SK-N-SH (cell line): ENCODE measurements at regions not wholly inside any gene's neighbourhood (a gene's known extent, or its start where the extent isn't known, plus 50 kb on each side); places are given as distances from the start of the nearest gene placed in this dataset.

Source experiments
- CTCF ChIA-PET: fragments of 300-600, 350-600 bp; formaldehyde crosslinking; extraction: SDS; loops from one replicate; lab custom pipeline; 2021; lab: Yijun Ruan, JAX
- POLR2A ChIA-PET: fragments of 350-600 bp; sonication (Branson Sonifier 250); formaldehyde crosslinking; extraction: SDS; loops from one replicate; lab custom pipeline; 2020; ENCODE audit warnings: antibody characterized with exemption, inconsistent platforms; lab: Yijun Ruan, JAX
- DNase-seq: peaks from one replicate; pipeline ENCODE4 v3.0.0; 2012
- H2AFZ ChIP-seq: fragments of 200-600 bp; sonication (generic); 2 replicates; pipeline ENCODE4 v1.8.1; 2016; ENCODE audit warnings: antibody characterized with exemption, mild to moderate bottlenecking, low read depth
- H3F3A ChIP-seq: fragments of 200-600 bp; sonication (generic); replicated peaks from 2 replicates; pipeline ENCODE3; 2016; ENCODE audit warnings: antibody characterized with exemption, mild to moderate bottlenecking; ENCODE audit not compliant: insufficient read depth
- H3K27ac ChIP-seq, 2 experiments: fragments of 200-500 bp in 1 of 2; fragments of 200-600 bp in 1 of 2; sonication (Bioruptor generic) in 1 of 2; sonication (generic), shearing (Covaris generic) in 1 of 2; 2 replicates each; pipeline versions ENCODE4 v1.5.1 to v1.6.1; 2014 to 2016; ENCODE audit warnings: low read depth in 2 of 2, inconsistent platforms in 1 of 2, low read length in 1 of 2, mild to moderate bottlenecking in 1 of 2, mixed read lengths in 1 of 2
- H3K27me3 ChIP-seq: fragments of 200-600 bp; sonication (generic), shearing (Covaris generic); 2 replicates; pipeline ENCODE4 v1.6.1; 2016; ENCODE audit warnings: mixed run types; ENCODE audit not compliant: insufficient read depth
- H3K36me3 ChIP-seq, 2 experiments: fragments of 200-500 bp in 1 of 2; fragments of 200-600 bp in 1 of 2; sonication (Bioruptor generic) in 1 of 2; sonication (generic) in 1 of 2; replicated peaks in 1 of 2; 2 replicates each; pipeline versions ENCODE3 to v1.5.1; 2014 to 2016; ENCODE audit warnings: low read length in 1 of 2, mild to moderate bottlenecking in 1 of 2; ENCODE audit not compliant: insufficient read depth in 2 of 2, control insufficient read depth in 1 of 2
- H3K4me1 ChIP-seq, 2 experiments: fragments of 200-500 bp in 1 of 2; fragments of 200-600 bp in 1 of 2; sonication (Bioruptor generic) in 1 of 2; sonication (generic), shearing (Covaris generic) in 1 of 2; 2 replicates each; pipeline versions ENCODE4 v1.5.1 to v1.6.1; 2014 to 2016; ENCODE audit warnings: low read depth in 1 of 2, low read length in 1 of 2, mixed run types in 1 of 2; ENCODE audit not compliant: insufficient read depth in 2 of 2, control insufficient read depth in 1 of 2
- H3K4me2 ChIP-seq: fragments of 200-600 bp; sonication (generic), shearing (Covaris generic); 2 replicates; pipeline ENCODE4 v1.6.1; 2017; ENCODE audit warnings: mixed run types
- H3K4me3 ChIP-seq, 2 experiments: fragments of 200-500 bp in 1 of 2; fragments of 200-600 bp in 1 of 2; sonication (Bioruptor generic) in 1 of 2; sonication (generic), shearing (Covaris generic) in 1 of 2; 2 replicates each; pipeline versions ENCODE4 v1.5.1 to v1.8.1; 2014 to 2016; ENCODE audit warnings: low read depth in 2 of 2, inconsistent platforms in 1 of 2, low read length in 1 of 2, mild to moderate bottlenecking in 1 of 2, mixed read lengths in 1 of 2, moderate library complexity in 1 of 2
- H3K79me2 ChIP-seq: fragments of 200-600 bp; sonication (generic); 2 replicates; pipeline ENCODE4 v1.8.1; 2017; ENCODE audit warnings: mild to moderate bottlenecking; ENCODE audit not compliant: insufficient read depth
- H3K9ac ChIP-seq: fragments of 200-600 bp; sonication (generic); 2 replicates; pipeline ENCODE4 v1.6.1; 2017; ENCODE audit warnings: mixed run types
- H3K9me2 ChIP-seq: fragments of 200-600 bp; sonication (generic); 2 replicates; pipeline ENCODE4 v1.6.1; 2017; ENCODE audit warnings: mixed run types
- H3K9me3 ChIP-seq: fragments of 200-600 bp; sonication (generic); 2 replicates; pipeline ENCODE4 v1.6.1; 2017; ENCODE audit warnings: mixed run types, mild to moderate bottlenecking, moderate library complexity
- H4K20me1 ChIP-seq: fragments of 200-600 bp; sonication (generic); 2 replicates; pipeline ENCODE4 v1.6.1; 2017; ENCODE audit warnings: mild to moderate bottlenecking, mixed run types; ENCODE audit not compliant: insufficient read depth
- EP300 ChIP-seq, 2 experiments: IDR thresholded peaks; 2 replicates each; pipeline versions ENCODE4 v1.4.0 to v1.6.1; 2012; ENCODE audit warnings: borderline replicate concordance in 1 of 2, low read depth in 1 of 2, low read length in 1 of 2
- EZH2phosphoT487 ChIP-seq: fragments of 200-600 bp; sonication (generic); IDR thresholded peaks from 2 replicates; pipeline ENCODE4 v1.6.1; 2017; ENCODE audit warnings: low read depth, mixed run types, mild to moderate bottlenecking, antibody characterized with exemption, moderate library complexity, borderline replicate concordance
- FOSL2 ChIP-seq: IDR thresholded peaks from 2 replicates; pipeline ENCODE4 v1.4.0; 2012; ENCODE audit warnings: low read depth, mild to moderate bottlenecking, moderate library complexity, borderline replicate concordance
- FOXJ3 ChIP-seq: sonication (generic); formaldehyde crosslinking; IDR thresholded peaks from 2 replicates; pipeline ENCODE4 v1.5.1; 2020; ENCODE audit warnings: mild to moderate bottlenecking, missing genetic modification reagents
- GABPA ChIP-seq: IDR thresholded peaks from 2 replicates; pipeline ENCODE4 v1.4.0; 2012; ENCODE audit warnings: low read depth, mild to moderate bottlenecking
- JUND ChIP-seq: IDR thresholded peaks from 2 replicates; pipeline ENCODE4 v1.4.0; 2012
- MEF2A ChIP-seq: IDR thresholded peaks from 2 replicates; pipeline ENCODE4 v1.4.0; 2012; ENCODE audit warnings: low read depth, borderline replicate concordance
- NFIC ChIP-seq: IDR thresholded peaks from 2 replicates; pipeline ENCODE4 v1.4.0; 2012; ENCODE audit warnings: borderline replicate concordance
- POLR2AphosphoS5 ChIP-seq: IDR thresholded peaks from 2 replicates; pipeline ENCODE4 v1.6.1; 2012; ENCODE audit warnings: low read depth, low read length
- RAD21 ChIP-seq: IDR thresholded peaks from 2 replicates; pipeline ENCODE4 v1.6.1; 2012; ENCODE audit warnings: mild to moderate bottlenecking, low read length
- RCOR1 ChIP-seq: fragments of 150-350 bp; IDR thresholded peaks from 2 replicates; pipeline ENCODE4 v1.6.1; 2017; ENCODE audit warnings: antibody characterized with exemption, low read length
- RXRA ChIP-seq: IDR thresholded peaks from 2 replicates; pipeline ENCODE4 v1.4.0; 2012; ENCODE audit warnings: low read depth, mild to moderate bottlenecking, borderline replicate concordance
- SIN3A ChIP-seq: IDR thresholded peaks from 2 replicates; pipeline ENCODE4 v1.6.1; 2012; ENCODE audit warnings: low read depth, mild to moderate bottlenecking, low read length, moderate library complexity, borderline replicate concordance
- TAF1 ChIP-seq: IDR thresholded peaks from 2 replicates; pipeline ENCODE4 v1.6.1; 2012; ENCODE audit warnings: low read depth, mild to moderate bottlenecking, low read length, moderate library complexity, borderline replicate concordance
- WGBS: methylation state at CpG from one replicate; pipeline ENCODE4 v1.1.6; 2017; ENCODE audit warnings: low lambda C conversion rate; 5-methylcytosine and 5-hydroxymethylcytosine counted together
- TF ChIP-seq, protein P1 (sequence below): fragments of 150-350 bp; IDR thresholded peaks from 2 replicates; pipeline ENCODE4 v1.6.1; 2017; ENCODE audit warnings: antibody characterized with exemption, low read length, low read depth, borderline replicate concordance
- TF ChIP-seq, protein P2 (sequence below): IDR thresholded peaks from 2 replicates; pipeline ENCODE4 v1.4.0; 2012; ENCODE audit warnings: low read depth
- TF ChIP-seq, protein P3 (sequence below): IDR thresholded peaks from 2 replicates; pipeline ENCODE4 v1.4.0; 2012; ENCODE audit warnings: low read depth, borderline replicate concordance
- TF ChIP-seq, protein P4 (sequence below): IDR thresholded peaks from 2 replicates; pipeline ENCODE4 v1.4.0; 2012; ENCODE audit warnings: low read depth, borderline replicate concordance
- TF ChIP-seq, protein P5 (sequence below): fragments of 200-600 bp; sonication (generic); IDR thresholded peaks from 2 replicates; pipeline ENCODE4 v1.6.1; 2017; ENCODE audit warnings: antibody characterized with exemption, mild to moderate bottlenecking, moderate library complexity

DNA sequence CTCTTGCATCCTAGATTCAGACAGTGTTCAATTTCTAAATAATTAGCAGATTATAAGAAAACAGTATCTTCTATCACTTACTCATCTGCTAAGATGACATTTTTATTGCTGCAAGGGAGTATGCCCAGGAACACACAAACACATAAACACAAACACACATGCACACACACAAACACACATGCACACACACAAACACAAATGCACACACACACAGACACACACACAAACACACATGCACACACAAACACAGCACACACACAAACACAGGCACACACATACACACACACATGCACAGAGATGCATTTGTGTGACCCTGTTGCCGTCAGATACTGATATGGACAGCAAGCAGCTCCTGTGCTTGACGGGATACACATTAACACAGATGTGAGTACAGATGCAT, 612.9 kb downstream of the IRX1 start:
- no peaks in the 10 kb centered on the region for H3K79me2 ChIP-seq
- H4K20me1 ChIP-seq = no peaks in the 10 kb centered on the region
- 7% methylated on average over 2 of the region's 2 CpGs for WGBS
- H3K9me2 ChIP-seq = no peaks in the 10 kb centered on the region
- DNase-seq = no peak
- no peaks in the 10 kb centered on the region for H3K27me3 ChIP-seq
- ChIA-PET CTCF (no interaction called here), POLR2A (no interaction called here)
- H3K9me3 ChIP-seq = no peaks in the 10 kb centered on the region
- no peak overlapping the region for H3K27ac ChIP-seq
- H2AFZ ChIP-seq = no peak overlapping the region
- TF ChIP-seq, protein P1, sequence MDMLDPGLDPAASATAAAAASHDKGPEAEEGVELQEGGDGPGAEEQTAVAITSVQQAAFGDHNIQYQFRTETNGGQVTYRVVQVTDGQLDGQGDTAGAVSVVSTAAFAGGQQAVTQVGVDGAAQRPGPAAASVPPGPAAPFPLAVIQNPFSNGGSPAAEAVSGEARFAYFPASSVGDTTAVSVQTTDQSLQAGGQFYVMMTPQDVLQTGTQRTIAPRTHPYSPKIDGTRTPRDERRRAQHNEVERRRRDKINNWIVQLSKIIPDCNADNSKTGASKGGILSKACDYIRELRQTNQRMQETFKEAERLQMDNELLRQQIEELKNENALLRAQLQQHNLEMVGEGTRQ = no peak
- TF ChIP-seq POLR2AphosphoS5 = no peak
- TF ChIP-seq, protein P2, sequence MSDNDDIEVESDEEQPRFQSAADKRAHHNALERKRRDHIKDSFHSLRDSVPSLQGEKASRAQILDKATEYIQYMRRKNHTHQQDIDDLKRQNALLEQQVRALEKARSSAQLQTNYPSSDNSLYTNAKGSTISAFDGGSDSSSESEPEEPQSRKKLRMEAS = no peak
- TF ChIP-seq, protein P3, sequence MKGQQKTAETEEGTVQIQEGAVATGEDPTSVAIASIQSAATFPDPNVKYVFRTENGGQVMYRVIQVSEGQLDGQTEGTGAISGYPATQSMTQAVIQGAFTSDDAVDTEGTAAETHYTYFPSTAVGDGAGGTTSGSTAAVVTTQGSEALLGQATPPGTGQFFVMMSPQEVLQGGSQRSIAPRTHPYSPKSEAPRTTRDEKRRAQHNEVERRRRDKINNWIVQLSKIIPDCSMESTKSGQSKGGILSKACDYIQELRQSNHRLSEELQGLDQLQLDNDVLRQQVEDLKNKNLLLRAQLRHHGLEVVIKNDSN = no peak
- TF ChIP-seq, protein P4, sequence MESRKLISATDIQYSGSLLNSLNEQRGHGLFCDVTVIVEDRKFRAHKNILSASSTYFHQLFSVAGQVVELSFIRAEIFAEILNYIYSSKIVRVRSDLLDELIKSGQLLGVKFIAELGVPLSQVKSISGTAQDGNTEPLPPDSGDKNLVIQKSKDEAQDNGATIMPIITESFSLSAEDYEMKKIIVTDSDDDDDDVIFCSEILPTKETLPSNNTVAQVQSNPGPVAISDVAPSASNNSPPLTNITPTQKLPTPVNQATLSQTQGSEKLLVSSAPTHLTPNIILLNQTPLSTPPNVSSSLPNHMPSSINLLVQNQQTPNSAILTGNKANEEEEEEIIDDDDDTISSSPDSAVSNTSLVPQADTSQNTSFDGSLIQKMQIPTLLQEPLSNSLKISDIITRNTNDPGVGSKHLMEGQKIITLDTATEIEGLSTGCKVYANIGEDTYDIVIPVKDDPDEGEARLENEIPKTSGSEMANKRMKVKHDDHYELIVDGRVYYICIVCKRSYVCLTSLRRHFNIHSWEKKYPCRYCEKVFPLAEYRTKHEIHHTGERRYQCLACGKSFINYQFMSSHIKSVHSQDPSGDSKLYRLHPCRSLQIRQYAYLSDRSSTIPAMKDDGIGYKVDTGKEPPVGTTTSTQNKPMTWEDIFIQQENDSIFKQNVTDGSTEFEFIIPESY = no peak
- TF ChIP-seq EZH2phosphoT487 = no peak
- TF ChIP-seq JUND = no peak
- no peak for TF ChIP-seq RCOR1
- TF ChIP-seq EP300 (IDR thresholded peaks at IDR 0.05; ENCODE audit: borderline replicate concordance in 1 of 2, low read depth in 1 of 2, low read length in 1 of 2) = no peak
- TF ChIP-seq MEF2A = no peak
- TF ChIP-seq, protein P5, sequence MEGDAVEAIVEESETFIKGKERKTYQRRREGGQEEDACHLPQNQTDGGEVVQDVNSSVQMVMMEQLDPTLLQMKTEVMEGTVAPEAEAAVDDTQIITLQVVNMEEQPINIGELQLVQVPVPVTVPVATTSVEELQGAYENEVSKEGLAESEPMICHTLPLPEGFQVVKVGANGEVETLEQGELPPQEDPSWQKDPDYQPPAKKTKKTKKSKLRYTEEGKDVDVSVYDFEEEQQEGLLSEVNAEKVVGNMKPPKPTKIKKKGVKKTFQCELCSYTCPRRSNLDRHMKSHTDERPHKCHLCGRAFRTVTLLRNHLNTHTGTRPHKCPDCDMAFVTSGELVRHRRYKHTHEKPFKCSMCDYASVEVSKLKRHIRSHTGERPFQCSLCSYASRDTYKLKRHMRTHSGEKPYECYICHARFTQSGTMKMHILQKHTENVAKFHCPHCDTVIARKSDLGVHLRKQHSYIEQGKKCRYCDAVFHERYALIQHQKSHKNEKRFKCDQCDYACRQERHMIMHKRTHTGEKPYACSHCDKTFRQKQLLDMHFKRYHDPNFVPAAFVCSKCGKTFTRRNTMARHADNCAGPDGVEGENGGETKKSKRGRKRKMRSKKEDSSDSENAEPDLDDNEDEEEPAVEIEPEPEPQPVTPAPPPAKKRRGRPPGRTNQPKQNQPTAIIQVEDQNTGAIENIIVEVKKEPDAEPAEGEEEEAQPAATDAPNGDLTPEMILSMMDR = no peak
- no peak for TF ChIP-seq FOXJ3 (CRISPR knock-in tag)
- TF ChIP-seq RXRA = no peak
- TF ChIP-seq FOSL2 = no peak
- TF ChIP-seq GABPA = no peak
- TF ChIP-seq RAD21 = no peak
- no peak for TF ChIP-seq SIN3A
- no peak for TF ChIP-seq NFIC
- TF ChIP-seq TAF1 = no peak
- no peak overlapping the region for H3K4me2 ChIP-seq
- no peaks in the 10 kb centered on the region for H3K36me3 ChIP-seq
- no peaks in the 10 kb centered on the region for H3F3A ChIP-seq
- H3K4me3 ChIP-seq = no peak overlapping the region
- no peaks in the 10 kb centered on the region for H3K4me1 ChIP-seq
- H3K9ac ChIP-seq = no peak overlapping the region
